IMR-90 (cell line): ENCODE measurements at regions not wholly inside any gene's neighbourhood (a gene's known extent, or its start where the extent isn't known, plus 50 kb on each side); places are given as distances from the start of the nearest gene placed in this dataset.

Experiments
- ATAC-seq: fragments of 200-7000 bp; cut with Tn5 transposase; 2 replicates; pipeline ENCODE4 v1.9.1; 2020; ENCODE audit warnings: low read depth, mild to moderate bottlenecking, moderate library complexity
- BruUV-seq: library from RNA; stranded (reverse); fragments of 400-500 nt; replicated peaks from 2 replicates; lab custom pipeline; 2021; lab: Mats Ljungman, UMichigan
- CTCF ChIA-PET: fragments of 300-600 bp; formaldehyde crosslinking; extraction: SDS; loops from one replicate; lab custom pipeline; 2021; ENCODE audit warnings: antibody characterized with exemption; lab: Yijun Ruan, JAX
- POLR2A ChIA-PET: fragments of 300-600 bp; sonication (Branson Sonifier 250); formaldehyde crosslinking; loops from one replicate; lab custom pipeline; 2022; ENCODE audit warnings: antibody characterized with exemption; ENCODE audit not compliant: unreplicated experiment; lab: Charles Lee
- DNase-seq: peaks from one replicate; pipeline ENCODE4 v3.0.0; 2013
- H2AFZ ChIP-seq: replicated peaks from 2 replicates; pipeline ENCODE3; 2013; ENCODE audit warnings: low read length, mild to moderate bottlenecking; ENCODE audit not compliant: poor library complexity
- H2AK5ac ChIP-seq: 2 replicates; pipeline ENCODE4 v1.6.1; 2013; ENCODE audit warnings: low read depth, low read length, inconsistent platforms
- H2AK9ac ChIP-seq: replicated peaks from 2 replicates; pipeline ENCODE3; 2013; ENCODE audit warnings: mild to moderate bottlenecking, low read depth, low read length, moderate library complexity; ENCODE audit not compliant: poor library complexity
- H2BK120ac ChIP-seq: 2 replicates; pipeline ENCODE4 v1.6.1; 2013; ENCODE audit warnings: low read depth, low read length, inconsistent platforms
- H2BK15ac ChIP-seq: 3 replicates; pipeline ENCODE4 v1.6.1; 2013; ENCODE audit warnings: low read depth, low read length, inconsistent platforms
- H2BK20ac ChIP-seq: 2 replicates; pipeline ENCODE4 v1.6.1; 2013; ENCODE audit warnings: low read depth, mild to moderate bottlenecking, inconsistent platforms, low read length, moderate library complexity
- H2BK5ac ChIP-seq: 2 replicates; pipeline ENCODE4 v1.6.1; 2013; ENCODE audit warnings: mild to moderate bottlenecking, low read depth, low read length, inconsistent platforms; ENCODE audit not compliant: poor library complexity, severe bottlenecking
- H3K14ac ChIP-seq: replicated peaks from 2 replicates; pipeline ENCODE4 v1.6.1; 2013; ENCODE audit warnings: low read depth, low read length, inconsistent platforms
- H3K18ac ChIP-seq: 2 replicates; pipeline ENCODE4 v1.6.1; 2013; ENCODE audit warnings: low read depth, low read length, control low read depth
- H3K23ac ChIP-seq: 2 replicates; pipeline ENCODE4 v1.6.1; 2013; ENCODE audit warnings: low read depth, low read length, inconsistent platforms
- H3K27ac ChIP-seq: 2 replicates; pipeline ENCODE4 v1.5.1; 2013; ENCODE audit warnings: mild to moderate bottlenecking, control low read depth, low read length; ENCODE audit not compliant: insufficient read depth
- H3K27me3 ChIP-seq: 2 replicates; pipeline ENCODE4 v1.6.1; 2013; ENCODE audit warnings: low read length; ENCODE audit not compliant: control insufficient read depth, insufficient read depth
- H3K36me3 ChIP-seq: 2 replicates; pipeline ENCODE4 v1.6.1; 2013; ENCODE audit warnings: low read length, mixed read lengths; ENCODE audit not compliant: control insufficient read depth, insufficient read depth
- H3K4ac ChIP-seq: 2 replicates; pipeline ENCODE4 v1.6.1; 2013; ENCODE audit warnings: low read depth, low read length, inconsistent platforms
- H3K4me1 ChIP-seq: 2 replicates; pipeline ENCODE4 v1.6.1; 2013; ENCODE audit warnings: low read length, mixed read lengths; ENCODE audit not compliant: control insufficient read depth, insufficient read depth
- H3K4me2 ChIP-seq: 2 replicates; pipeline ENCODE4 v1.6.1; 2013; ENCODE audit warnings: low read depth, mild to moderate bottlenecking, control low read depth, low read length, moderate library complexity
- H3K4me3 ChIP-seq: 2 replicates; pipeline ENCODE4 v1.5.1; 2013; ENCODE audit warnings: low read depth, mild to moderate bottlenecking, control low read depth, low read length, moderate library complexity; ENCODE audit not compliant: insufficient read depth
- H3K56ac ChIP-seq: 2 replicates; pipeline ENCODE4 v1.6.1; 2013; ENCODE audit warnings: low read length, inconsistent platforms; ENCODE audit not compliant: insufficient read depth; ENCODE audit errors: extremely low read depth
- H3K79me1 ChIP-seq, 2 experiments: 2 replicates each; pipeline ENCODE4 v1.6.1; 2013; ENCODE audit warnings: low read length in 2 of 2, inconsistent platforms in 1 of 2, low read depth in 1 of 2
- H3K9ac ChIP-seq: 2 replicates; pipeline ENCODE4 v1.6.1; 2013; ENCODE audit warnings: low read depth, low read length, control low read depth
- H3K9me1 ChIP-seq: 2 replicates; pipeline ENCODE4 v1.6.1; 2013; ENCODE audit warnings: low read length, inconsistent platforms; ENCODE audit not compliant: insufficient read depth
- H3K9me3 ChIP-seq: 2 replicates; pipeline ENCODE4 v1.6.1; 2013; ENCODE audit warnings: low read length; ENCODE audit not compliant: control insufficient read depth, insufficient read depth
- H4K20me1 ChIP-seq: 2 replicates; pipeline ENCODE4 v1.6.1; 2013; ENCODE audit warnings: low read length, inconsistent platforms; ENCODE audit not compliant: insufficient read depth
- H4K5ac ChIP-seq: 2 replicates; pipeline ENCODE4 v1.6.1; 2013; ENCODE audit warnings: mild to moderate bottlenecking, low read depth, low read length, control low read depth
- H4K8ac ChIP-seq, 2 experiments: 2 replicates each; pipeline ENCODE4 v1.6.1; 2013; ENCODE audit warnings: low read depth in 2 of 2, low read length in 2 of 2, control low read depth in 1 of 2, inconsistent platforms in 1 of 2
- H4K91ac ChIP-seq: 2 replicates; pipeline ENCODE4 v1.6.1; 2013; ENCODE audit warnings: low read depth, low read length, inconsistent platforms; ENCODE audit not compliant: insufficient read depth
- BHLHE40 ChIP-seq: fragments of 150-350 bp; IDR thresholded peaks from 2 replicates; pipeline ENCODE4 v1.6.1; 2016; ENCODE audit warnings: mild to moderate bottlenecking, low read depth, low read length
- CEBPB ChIP-seq: IDR thresholded peaks from 2 replicates; pipeline ENCODE4 v1.6.1; 2012; ENCODE audit warnings: low read depth, low read length, improper control_type of control experiment
- CHD1 ChIP-seq: IDR thresholded peaks from 2 replicates; pipeline ENCODE4 v1.6.1; 2012; ENCODE audit warnings: low read depth, low read length, improper control_type of control experiment
- ELK1 ChIP-seq: fragments of 150-350 bp; IDR thresholded peaks from 2 replicates; pipeline ENCODE4 v1.6.1; 2016; ENCODE audit warnings: low read depth, mild to moderate bottlenecking, low read length, moderate library complexity, borderline replicate concordance
- FOS ChIP-seq: fragments of 150-350 bp; IDR thresholded peaks from 2 replicates; pipeline ENCODE4 v1.6.1; 2016; ENCODE audit warnings: low read depth, low read length
- MAZ ChIP-seq: IDR thresholded peaks from 2 replicates; pipeline ENCODE4 v1.6.1; 2012; ENCODE audit warnings: low read depth, mild to moderate bottlenecking, low read length, improper control_type of control experiment, moderate library complexity, borderline replicate concordance
- MXI1 ChIP-seq: IDR thresholded peaks from 2 replicates; pipeline ENCODE4 v1.6.1; 2012; ENCODE audit warnings: low read depth, mild to moderate bottlenecking, low read length, moderate library complexity, borderline replicate concordance
- NFE2L2 ChIP-seq: fragments of 150-350 bp; IDR thresholded peaks from 2 replicates; pipeline ENCODE4 v1.6.1; 2016; ENCODE audit warnings: low read depth, mild to moderate bottlenecking, low read length
- POLR2A ChIP-seq: IDR thresholded peaks from 2 replicates; pipeline ENCODE4 v1.6.1; 2012; ENCODE audit warnings: mild to moderate bottlenecking, low read depth, low read length
- RAD21 ChIP-seq: IDR thresholded peaks from 2 replicates; pipeline ENCODE4 v1.6.1; 2012; ENCODE audit warnings: low read length, improper control_type of control experiment
- RCOR1 ChIP-seq: IDR thresholded peaks from 2 replicates; pipeline ENCODE4 v1.6.1; 2012; ENCODE audit warnings: mild to moderate bottlenecking, low read length, improper control_type of control experiment; ENCODE audit not compliant: insufficient replicate concordance
- RFX5 ChIP-seq: IDR thresholded peaks from 2 replicates; pipeline ENCODE4 v1.8.0; 2012; ENCODE audit warnings: low read depth, mild to moderate bottlenecking, low read length, moderate library complexity
- SMC3 ChIP-seq: fragments of 150-350 bp; IDR thresholded peaks from 2 replicates; pipeline ENCODE4 v1.6.1; 2016; ENCODE audit warnings: low read depth, mild to moderate bottlenecking, antibody characterized with exemption, low read length, moderate library complexity
- WGBS, 2 experiments: methylation state at CpG; one replicate each; pipeline versions ENCODE4 v1.1.5 to v1.1.7; 2013; ENCODE audit warnings: missing lambda C conversion rate in 2 of 2; ENCODE audit not compliant: insufficient read length in 1 of 2; ENCODE audit errors: extremely low coverage in 2 of 2; 5-methylcytosine and 5-hydroxymethylcytosine counted together
- dilution Hi-C: fragments of 300-500 bp; cut with HindIII; formaldehyde crosslinking; loops from one replicate; pipeline ENCODE4 v1.14.3; 2018; ENCODE audit warnings: low sequenced_read_pairs; ENCODE audit not compliant: unreplicated experiment
- in situ Hi-C: fragments of 300-500 bp; cut with MboI; formaldehyde crosslinking; loops from 3 replicates; pipeline ENCODE4 v1.14.3; 2019; ENCODE audit warnings: low sequenced_read_pairs, inconsistent platforms, mixed read lengths
- intact Hi-C: fragments of 100-400 bp; cut with micrococcal nuclease; formaldehyde crosslinking; loops from 2 replicates; pipeline ENCODE4 v1.10.0; 2022
- TF ChIP-seq, protein P1 (sequence below): fragments of 150-350 bp; IDR thresholded peaks from 2 replicates; pipeline ENCODE4 v1.6.1; 2017; ENCODE audit warnings: mild to moderate bottlenecking, antibody characterized with exemption, low read length, low read depth

- peak overlapping the region; percentile 12; the same call in 1 of the 2 replicates for H3K18ac ChIP-seq
- H2AFZ ChIP-seq: no peak overlapping the region
- no peak overlapping the region for H4K5ac ChIP-seq
- H3K23ac ChIP-seq: no peak overlapping the region
- no peak overlapping the region for H2AK9ac ChIP-seq
- ATAC-seq (no peak), DNase-seq (no peak)
- ChIA-PET CTCF (interaction anchor here (0.7 kb wide), 1 partner anchor 763 kb away, joined by 3 read pairs; no protein-coding TSS in a partner anchor), POLR2A (interaction anchor here (1.0 kb wide), 1 partner anchor 539 kb away, joined by 4 read pairs; no protein-coding TSS in a partner anchor)
- no peak overlapping the region for H3K4me2 ChIP-seq
- no peak overlapping the region for H2BK120ac ChIP-seq
- intact Hi-C loops: no loop called here
- H4K91ac ChIP-seq: no peak overlapping the region
- H3K36me3 ChIP-seq: no peaks in the 10 kb centered on the region
- H3K56ac ChIP-seq: no peak overlapping the region
- H3K14ac ChIP-seq: no peak overlapping the region
- no peaks in the 10 kb centered on the region for H4K20me1 ChIP-seq
- peaks cover 19% of the 10 kb centered on the region for H3K4me1 ChIP-seq
- H3K4ac ChIP-seq: no peak overlapping the region
- H3K4me3 ChIP-seq: no peak overlapping the region
- in situ Hi-C loops: loop anchor here (10.0 kb wide), 1 partner anchor 137 kb away; the partner anchor contains the start of gene IRS1
- no peak overlapping the region for H2AK5ac ChIP-seq
- H2BK15ac ChIP-seq: 0 out of 3 replicates have a peak overlapping the region, but pooled peaks have one; percentile 11
- no TSS peak for BruUV-seq
- no peaks in the 10 kb centered on the region for H3K9me3 ChIP-seq
- H3K27me3 ChIP-seq: no peaks in the 10 kb centered on the region
- dilution Hi-C loops: no loop called here
- no peak overlapping the region for H2BK5ac ChIP-seq
- H2BK20ac ChIP-seq: peak overlapping the region; percentile 1; the same call in 1 of the 2 replicates
- peaks cover 6 to 22% of the 10 kb centered on the region in 2 experiments; a peak in 2 of 4 replicates for H3K79me1 ChIP-seq
- H4K8ac ChIP-seq: no peak overlapping the region
- no peak for TF ChIP-seq CHD1
- no peak for TF ChIP-seq FOS
- no peak for TF ChIP-seq CEBPB
- TF ChIP-seq, protein P1, sequence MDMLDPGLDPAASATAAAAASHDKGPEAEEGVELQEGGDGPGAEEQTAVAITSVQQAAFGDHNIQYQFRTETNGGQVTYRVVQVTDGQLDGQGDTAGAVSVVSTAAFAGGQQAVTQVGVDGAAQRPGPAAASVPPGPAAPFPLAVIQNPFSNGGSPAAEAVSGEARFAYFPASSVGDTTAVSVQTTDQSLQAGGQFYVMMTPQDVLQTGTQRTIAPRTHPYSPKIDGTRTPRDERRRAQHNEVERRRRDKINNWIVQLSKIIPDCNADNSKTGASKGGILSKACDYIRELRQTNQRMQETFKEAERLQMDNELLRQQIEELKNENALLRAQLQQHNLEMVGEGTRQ: no peak
- no peak for TF ChIP-seq MAZ
- no peak for TF ChIP-seq RAD21
- TF ChIP-seq MXI1: no peak
- TF ChIP-seq SMC3: no peak
- TF ChIP-seq NFE2L2: no peak
- TF ChIP-seq POLR2A: no peak
- no peak for TF ChIP-seq BHLHE40
- no peak for TF ChIP-seq RFX5
- no peak for TF ChIP-seq RCOR1
- TF ChIP-seq ELK1: no peak
- no peak overlapping the region for H3K9ac ChIP-seq
- WGBS, 2 experiments: no CpG with 5 or more reads among the region's 6 CpGs
- H3K9me1 ChIP-seq: peaks cover 17% of the 10 kb centered on the region
- no peak overlapping the region for H3K27ac ChIP-seq
Observed at GRCh38 chr2:226657340-226658053, 142.1 kb downstream of the IRS1 start.
